ENCODE measurements at regions not wholly inside any gene's neighbourhood (a gene's known extent, or its start where the extent isn't known, plus 50 kb on each side); places are given as distances from the start of the nearest gene placed in this dataset.
"Not testable (repeated sequence)": the region's sequence is repeated elsewhere in the genome, so short reads cannot be mapped to it uniquely, and the experiment has no call there.

DNA sequence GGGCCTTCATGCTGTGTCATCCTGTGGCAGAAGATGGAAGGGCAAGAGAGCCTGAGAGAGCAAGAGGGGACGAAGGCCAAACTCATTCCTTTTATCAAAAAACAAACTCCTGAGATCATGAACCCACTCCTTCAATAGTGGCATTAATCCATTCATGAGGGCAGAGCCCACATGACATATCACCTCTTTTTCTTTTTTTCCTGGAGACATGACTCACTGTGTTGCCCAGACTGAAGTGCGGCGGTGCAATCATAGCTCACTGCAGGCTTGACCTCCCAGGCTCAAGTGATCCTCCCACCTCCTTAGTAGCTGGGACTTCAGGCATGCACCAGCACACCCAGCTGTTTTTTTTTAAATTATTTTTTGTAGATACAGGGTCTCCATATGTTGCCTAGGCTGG, 92.0 kb upstream of the RNU6-1 start:
- Histone ChIP-seq H3K4me3 (replicated peaks in 1 of 3; ENCODE audit: low read depth in 2 of 3, low read length in 3 of 3) (no peak overlapping the region), H3K36me3 (replicated peaks in 1 of 2; ENCODE audit: control insufficient read depth in 1 of 2, insufficient read depth in 2 of 2, low read length in 2 of 2) (no peaks in the 10 kb centered on the region), H3K79me2 (ENCODE audit: insufficient read depth, low read length) (no peaks in the 10 kb centered on the region), H3K27ac (ENCODE audit: low read depth in 1 of 2, low read length in 2 of 2) (no peak overlapping the region), H3K4me1 (ENCODE audit: control insufficient read depth in 1 of 2, insufficient read depth in 2 of 2, low read length in 2 of 2) (no peaks in the 10 kb centered on the region), H3K9me3 (replicated peaks in 1 of 2; ENCODE audit: control insufficient read depth in 1 of 2, insufficient read depth in 1 of 2, low read length in 2 of 2) (no peaks in the 10 kb centered on the region), H3K27me3 (ENCODE audit: control insufficient read depth in 2 of 2, insufficient read depth in 2 of 2, low read length in 2 of 2) (no peaks in the 10 kb centered on the region), H3K9ac (ENCODE audit: insufficient read depth, low read length, poor library complexity, severe bottlenecking) (no peak overlapping the region), H4K20me1 (ENCODE audit: insufficient read depth, low read length) (no peaks in the 10 kb centered on the region), H2AFZ (ENCODE audit: insufficient read depth, low read depth, low read length, poor library complexity, severe bottlenecking) (no peak overlapping the region), H3K4me2 (replicated peaks; ENCODE audit: extremely low read depth, low read length, poor library complexity, severe bottlenecking) (no peak overlapping the region)
- no peak overlapping the region for H3K4me3 Mint-ChIP-seq
- peaks cover 0 to 2% (median 0%) of the 10 kb centered on the region in 3 donors for H3K27me3 Mint-ChIP-seq (ENCODE audit: low read depth in 3 of 3)
- no peaks in the 10 kb centered on the region for H3K36me3 Mint-ChIP-seq
- intact Hi-C loops (cut with micrococcal nuclease) = no loop called here
- H3K27ac Mint-ChIP-seq = no peak overlapping the region
- H3K4me1 Mint-ChIP-seq = peaks cover 5% of the 10 kb centered on the region
- TF ChIP-seq, protein P1, sequence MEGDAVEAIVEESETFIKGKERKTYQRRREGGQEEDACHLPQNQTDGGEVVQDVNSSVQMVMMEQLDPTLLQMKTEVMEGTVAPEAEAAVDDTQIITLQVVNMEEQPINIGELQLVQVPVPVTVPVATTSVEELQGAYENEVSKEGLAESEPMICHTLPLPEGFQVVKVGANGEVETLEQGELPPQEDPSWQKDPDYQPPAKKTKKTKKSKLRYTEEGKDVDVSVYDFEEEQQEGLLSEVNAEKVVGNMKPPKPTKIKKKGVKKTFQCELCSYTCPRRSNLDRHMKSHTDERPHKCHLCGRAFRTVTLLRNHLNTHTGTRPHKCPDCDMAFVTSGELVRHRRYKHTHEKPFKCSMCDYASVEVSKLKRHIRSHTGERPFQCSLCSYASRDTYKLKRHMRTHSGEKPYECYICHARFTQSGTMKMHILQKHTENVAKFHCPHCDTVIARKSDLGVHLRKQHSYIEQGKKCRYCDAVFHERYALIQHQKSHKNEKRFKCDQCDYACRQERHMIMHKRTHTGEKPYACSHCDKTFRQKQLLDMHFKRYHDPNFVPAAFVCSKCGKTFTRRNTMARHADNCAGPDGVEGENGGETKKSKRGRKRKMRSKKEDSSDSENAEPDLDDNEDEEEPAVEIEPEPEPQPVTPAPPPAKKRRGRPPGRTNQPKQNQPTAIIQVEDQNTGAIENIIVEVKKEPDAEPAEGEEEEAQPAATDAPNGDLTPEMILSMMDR (IDR thresholded peaks at IDR 0.05) = no peak
- no CpG with 5 or more reads among the region's 3 CpGs for WGBS (ENCODE audit: insufficient coverage)
- peaks cover 0 to 4% (median 0%) of the 10 kb centered on the region in 7 donors for H3K9me3 Mint-ChIP-seq
- no peak for DNase-seq

DNA sequence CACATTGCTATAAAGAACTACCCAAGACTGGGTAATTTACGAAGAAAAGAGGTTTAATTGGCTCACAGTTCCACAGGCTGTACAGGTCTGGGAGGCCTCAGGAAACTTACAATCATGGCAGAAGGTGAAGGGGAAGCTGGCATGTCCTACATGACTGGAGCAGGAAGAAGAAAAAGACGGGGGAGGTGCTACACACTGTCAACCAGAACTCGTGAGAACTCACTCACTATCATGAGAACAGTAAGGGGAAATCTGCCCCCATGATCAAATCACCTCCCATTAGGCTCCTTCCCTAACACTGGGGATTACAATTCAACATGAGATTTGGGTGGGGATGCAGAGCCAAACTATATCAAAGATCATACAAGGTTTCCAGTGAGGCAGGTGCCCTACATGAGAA, 94.3 kb upstream of the RNU6-1 start:
- H4K20me1 ChIP-seq (ENCODE audit: insufficient read depth, low read length); H3K36me3 Mint-ChIP-seq; H3K4me1 ChIP-seq (ENCODE audit: control insufficient read depth in 1 of 2, insufficient read depth in 2 of 2, low read length in 2 of 2); H3K9me3 Mint-ChIP-seq; H3K27me3 ChIP-seq (ENCODE audit: control insufficient read depth in 2 of 2, insufficient read depth in 2 of 2, low read length in 2 of 2); H3K27ac ChIP-seq (ENCODE audit: low read depth in 1 of 2, low read length in 2 of 2); H3K4me3 ChIP-seq (replicated peaks in 1 of 3; ENCODE audit: low read depth in 2 of 3, low read length in 3 of 3); H2AFZ ChIP-seq (ENCODE audit: insufficient read depth, low read depth, low read length, poor library complexity, severe bottlenecking); intact Hi-C loops (cut with micrococcal nuclease); H3K79me2 ChIP-seq (ENCODE audit: insufficient read depth, low read length); H3K4me3 Mint-ChIP-seq; H3K9me3 ChIP-seq (replicated peaks in 1 of 2; ENCODE audit: control insufficient read depth in 1 of 2, insufficient read depth in 1 of 2, low read length in 2 of 2); H3K4me2 ChIP-seq (replicated peaks; ENCODE audit: extremely low read depth, low read length, poor library complexity, severe bottlenecking); H3K9ac ChIP-seq (ENCODE audit: insufficient read depth, low read length, poor library complexity, severe bottlenecking); H3K27ac Mint-ChIP-seq; DNase-seq; H3K27me3 Mint-ChIP-seq (ENCODE audit: low read depth in 3 of 3); H3K36me3 ChIP-seq (replicated peaks in 1 of 2; ENCODE audit: control insufficient read depth in 1 of 2, insufficient read depth in 2 of 2, low read length in 2 of 2): not testable (repeated sequence)
- peaks cover 14% of the 10 kb centered on the region for H3K4me1 Mint-ChIP-seq
- WGBS (ENCODE audit: insufficient coverage) = no CpG with 5 or more reads among the region's 3 CpGs
